CD4-positive, alpha-beta memory T cell (primary cell): ENCODE measurements at regions not wholly inside any gene's neighbourhood (a gene's known extent, or its start where the extent isn't known, plus 50 kb on each side); places are given as distances from the start of the nearest gene placed in this dataset.
"Not testable (repeated sequence)": the region's sequence is repeated elsewhere in the genome, so short reads cannot be mapped to it uniquely, and the experiment has no call there.

Experiments
- CTCF ChIA-PET: fragments of 350-600 bp; sonication (Branson Sonifier 250); formaldehyde crosslinking; loops from one replicate; lab custom pipeline; 2021; ENCODE audit warnings: inconsistent platforms; ENCODE audit not compliant: partially characterized antibody; lab: Charles Lee
- POLR2A ChIA-PET: fragments of 350-600 bp; sonication (Branson Sonifier 250); formaldehyde crosslinking; loops from one replicate; lab custom pipeline; 2021; ENCODE audit not compliant: partially characterized antibody; lab: Charles Lee
- DNase-seq, 5 donors: peaks; one replicate each; pipeline versions ENCODE4 v3.0.0 to v3.0.0-alpha.2; 2020 to 2022; ENCODE audit warnings: mixed read lengths in 1 of 5
- H3K27ac ChIP-seq: one replicate; pipeline ENCODE4 v1.7.0; 2013; ENCODE audit warnings: low read depth, low read length
- H3K27me3 ChIP-seq: 2 replicates; pipeline ENCODE4 v1.7.0; 2013; ENCODE audit warnings: mild to moderate bottlenecking, low read length, moderate library complexity; ENCODE audit not compliant: insufficient read depth
- H3K36me3 ChIP-seq: 2 replicates; pipeline ENCODE4 v1.7.0; 2013; ENCODE audit warnings: mild to moderate bottlenecking, low read length, moderate library complexity; ENCODE audit not compliant: insufficient read depth
- H3K4me1 ChIP-seq: 2 replicates; pipeline ENCODE4 v1.7.0; 2013; ENCODE audit warnings: mild to moderate bottlenecking, low read length, moderate library complexity; ENCODE audit not compliant: insufficient read depth
- H3K4me3 ChIP-seq, 2 donors: one replicate each; pipeline ENCODE4 v1.7.0; 2013; ENCODE audit warnings: low read length in 2 of 2, mild to moderate bottlenecking in 1 of 2
- H3K9me3 ChIP-seq, 2 donors: one replicate each; pipeline ENCODE4 v1.7.0; 2013; ENCODE audit warnings: low read length in 2 of 2, control low read depth in 1 of 2; ENCODE audit not compliant: control insufficient read depth in 1 of 2
- H3K27ac Mint-ChIP-seq, 7 donors: one replicate each; pipeline ENCODE4 v1.8.0; 2020 to 2021; ENCODE audit warnings: mixed read lengths in 7 of 7, mild to moderate bottlenecking in 6 of 7, inconsistent platforms in 3 of 7, moderate library complexity in 3 of 7
- H3K27me3 Mint-ChIP-seq, 2 donors: one replicate each; pipeline ENCODE4 v1.8.0; 2020 to 2021; ENCODE audit warnings: mixed read lengths in 2 of 2
- H3K36me3 Mint-ChIP-seq, 2 donors: one replicate each; pipeline ENCODE4 v1.8.0; 2020 to 2021; ENCODE audit warnings: mixed read lengths in 2 of 2, inconsistent platforms in 1 of 2, mild to moderate bottlenecking in 1 of 2
- H3K4me1 Mint-ChIP-seq, 4 donors: one replicate each; pipeline ENCODE4 v1.8.0; 2020 to 2021; ENCODE audit warnings: mixed read lengths in 4 of 4, mild to moderate bottlenecking in 1 of 4
- H3K4me3 Mint-ChIP-seq, 8 donors: one replicate each; pipeline ENCODE4 v1.8.0; 2020 to 2021; ENCODE audit warnings: mixed read lengths in 8 of 8, mild to moderate bottlenecking in 7 of 8, moderate library complexity in 6 of 8, inconsistent platforms in 3 of 8
- H3K9me3 Mint-ChIP-seq, 8 donors: one replicate each; pipeline ENCODE4 v1.8.0; 2020 to 2021; ENCODE audit warnings: mixed read lengths in 8 of 8, mild to moderate bottlenecking in 5 of 8, inconsistent platforms in 3 of 8, moderate library complexity in 1 of 8
- intact Hi-C: fragments of 100-400 bp; cut with micrococcal nuclease; formaldehyde crosslinking; loops from one replicate; pipeline ENCODE4 v1.15.1; 2023

GRCh38 chr1:121558034-121558433, 373.3 kb downstream of the SRGAP2C start:
- H3K4me3 Mint-ChIP-seq, result peak overlapping the region in 7 of 8 donors; percentile 65 to 80 (median 75)
- DNase-seq, H3K27me3 ChIP-seq, H3K9me3 Mint-ChIP-seq, POLR2A ChIA-PET, H3K36me3 ChIP-seq, CTCF ChIA-PET, H3K27me3 Mint-ChIP-seq, H3K9me3 ChIP-seq, H3K4me3 ChIP-seq, H3K27ac ChIP-seq, intact Hi-C loops: not testable (repeated sequence)
- H3K4me1 Mint-ChIP-seq, result peaks cover 24 to 54% (median 35%) of the 10 kb centered on the region in 4 donors
- peaks cover 19% of the 10 kb centered on the region for H3K4me1 ChIP-seq
- peaks cover 13 to 17% of the 10 kb centered on the region in 2 donors for H3K36me3 Mint-ChIP-seq
- H3K27ac Mint-ChIP-seq, result peak overlapping the region in 6 of 7 donors; percentile 45 to 93 (median 86)

DNA sequence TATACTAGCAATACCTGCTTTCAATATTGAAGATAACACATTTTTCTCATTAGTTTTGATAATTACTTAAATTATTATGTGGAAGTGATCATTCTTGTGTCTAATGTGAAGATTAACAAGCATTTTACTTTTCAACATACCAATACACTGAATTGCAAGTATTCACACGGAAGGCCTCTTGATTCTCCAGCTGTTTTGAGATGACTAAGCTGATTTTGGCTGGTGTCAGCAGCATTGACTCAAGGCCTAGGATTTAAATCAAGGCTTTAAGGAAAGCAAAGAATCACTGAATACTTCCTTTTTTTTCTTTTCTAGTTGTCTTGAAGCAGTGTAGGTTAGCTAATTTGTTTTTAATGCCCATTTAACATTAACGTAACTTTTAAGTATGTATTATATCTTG, 373.7 kb downstream of the SRGAP2C start:
- H3K9me3 Mint-ChIP-seq, result no peaks in the 10 kb centered on the region
- peak overlapping the region in 6 of 8 donors; percentile 65 to 80 (median 76) for H3K4me3 Mint-ChIP-seq
- no peaks in the 10 kb centered on the region for H3K27me3 Mint-ChIP-seq
- peaks cover 14% of the 10 kb centered on the region for H3K4me1 ChIP-seq
- no peaks in the 10 kb centered on the region for H3K36me3 ChIP-seq
- POLR2A ChIA-PET, result no interaction called here
- peaks cover 23 to 51% (median 33%) of the 10 kb centered on the region in 4 donors for H3K4me1 Mint-ChIP-seq
- CTCF ChIA-PET, result no interaction called here
- intact Hi-C loops, result no loop called here
- H3K27me3 ChIP-seq, result no peaks in the 10 kb centered on the region
- DNase-seq, result no peak
- H3K36me3 Mint-ChIP-seq, result peaks cover 13 to 20% of the 10 kb centered on the region in 2 donors
- no peak overlapping the region for H3K27ac ChIP-seq
- peak overlapping the region in 1 of 7 donors; percentile 93 for H3K27ac Mint-ChIP-seq
- no peak overlapping the region for H3K4me3 ChIP-seq
- no peaks in the 10 kb centered on the region for H3K9me3 ChIP-seq

DNA sequence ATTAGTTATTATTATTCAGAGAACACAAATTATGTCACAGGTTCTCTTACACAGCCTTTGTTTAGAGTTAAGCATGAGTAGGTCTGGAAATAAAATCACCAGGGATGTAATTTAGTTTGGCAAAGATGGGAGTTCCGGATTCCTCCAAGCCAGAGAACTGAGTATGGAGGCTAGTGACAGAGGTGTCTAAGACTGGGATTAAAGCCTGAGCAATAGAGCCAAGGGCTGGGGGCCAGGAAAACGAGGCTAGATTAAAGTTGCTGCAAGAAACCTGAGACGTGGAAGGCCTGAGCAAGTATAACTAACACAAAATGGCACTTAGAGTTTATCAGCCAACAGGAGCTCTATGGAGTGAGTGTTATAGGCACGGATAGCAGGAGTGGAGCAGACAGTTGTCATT, 381.6 kb downstream of the SRGAP2C start:
- Histone ChIP-seq H3K27ac (no peak overlapping the region), H3K27me3 (no peaks in the 10 kb centered on the region), H3K4me1 (peaks cover 15% of the 10 kb centered on the region), H3K36me3 (no peaks in the 10 kb centered on the region), H3K9me3 (no peaks in the 10 kb centered on the region), H3K4me3 (no peak overlapping the region)
- POLR2A ChIA-PET, result interaction anchor here (1.1 kb wide), 1 partner anchor 30 kb away, joined by 3 read pairs; no protein-coding TSS in a partner anchor
- no peak for DNase-seq
- peaks cover 0 to 4% (median 0%) of the 10 kb centered on the region in 8 donors for H3K9me3 Mint-ChIP-seq
- peak overlapping the region in 1 of 7 donors; percentile 39 for H3K27ac Mint-ChIP-seq
- no peaks in the 10 kb centered on the region for H3K27me3 Mint-ChIP-seq
- peaks cover 18 to 35% of the 10 kb centered on the region in 2 donors for H3K36me3 Mint-ChIP-seq
- intact Hi-C loops, result no loop called here
- H3K4me1 Mint-ChIP-seq, result peaks cover 17 to 35% (median 26%) of the 10 kb centered on the region in 4 donors
- CTCF ChIA-PET, result no interaction called here
- no peak overlapping the region for H3K4me3 Mint-ChIP-seq

DNA sequence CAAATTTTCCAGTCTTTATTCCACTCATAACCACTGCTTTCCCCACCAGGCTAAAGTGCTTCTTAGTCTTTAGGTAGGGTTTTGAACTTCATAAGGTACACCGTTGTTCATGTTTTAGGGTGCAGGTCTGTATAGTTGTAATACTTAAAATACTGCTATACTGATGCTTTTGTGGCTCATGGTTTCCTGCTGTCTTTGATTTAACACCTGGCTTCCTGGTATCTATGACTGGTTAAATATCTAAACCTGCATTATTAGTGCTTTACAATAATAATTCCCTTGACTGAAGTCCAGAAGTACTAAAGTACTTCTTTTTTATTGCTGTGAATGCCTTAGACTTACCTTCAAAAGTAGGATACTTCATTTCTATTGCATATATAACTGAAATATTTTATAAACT, 384.7 kb downstream of the SRGAP2C start:
- no peaks in the 10 kb centered on the region for H3K27me3 ChIP-seq
- peak overlapping the region in 4 of 8 donors; percentile 38 to 58 (median 53) for H3K4me3 Mint-ChIP-seq
- ChIA-PET POLR2A (no interaction called here), CTCF (no interaction called here)
- H3K4me3 ChIP-seq, result no peak overlapping the region
- no peaks in the 10 kb centered on the region for H3K9me3 ChIP-seq
- peak in 1 of 5 donors; percentile 14 for DNase-seq
- intact Hi-C loops, result no loop called here
- H3K36me3 Mint-ChIP-seq, result peaks cover 17 to 33% of the 10 kb centered on the region in 2 donors
- peaks cover 15% of the 10 kb centered on the region for H3K4me1 ChIP-seq
- no peaks in the 10 kb centered on the region for H3K36me3 ChIP-seq
- H3K9me3 Mint-ChIP-seq, result peaks cover 0 to 4% (median 0%) of the 10 kb centered on the region in 8 donors
- no peak overlapping the region for H3K27ac ChIP-seq
- H3K27ac Mint-ChIP-seq, result peak overlapping the region in 3 of 7 donors; percentile 31 to 81 (median 51)
- peaks cover 13 to 30% (median 21%) of the 10 kb centered on the region in 4 donors for H3K4me1 Mint-ChIP-seq
- no peaks in the 10 kb centered on the region for H3K27me3 Mint-ChIP-seq

GRCh38 chr1:121573881-121574504, 389.2 kb downstream of the SRGAP2C start:
- intact Hi-C loops, result loop anchor here (1.0 kb wide), 1 partner anchor 12 kb away; no protein-coding TSS in a partner anchor

GRCh38 chr1:121574505-121574899, 389.7 kb downstream of the SRGAP2C start:
- H3K27me3 Mint-ChIP-seq, H3K27me3 ChIP-seq, H3K36me3 ChIP-seq, DNase-seq, H3K27ac ChIP-seq, POLR2A ChIA-PET, H3K4me3 Mint-ChIP-seq, H3K9me3 ChIP-seq, H3K4me1 ChIP-seq, H3K4me1 Mint-ChIP-seq, H3K27ac Mint-ChIP-seq, H3K4me3 ChIP-seq, CTCF ChIA-PET, intact Hi-C loops: not testable (repeated sequence)
- H3K9me3 Mint-ChIP-seq, result peaks cover 0 to 21% (median 13%) of the 10 kb centered on the region in 8 donors
- peaks cover 24 to 35% of the 10 kb centered on the region in 2 donors for H3K36me3 Mint-ChIP-seq

More at GRCh38 chr1:121573881-121574504, 389.2 kb downstream of the SRGAP2C start:
- Mint-ChIP-seq H3K9me3 (peaks cover 0 to 19% (median 11%) of the 10 kb centered on the region in 8 donors), H3K36me3 (peaks cover 27 to 36% of the 10 kb centered on the region in 2 donors)
- H3K27ac ChIP-seq, H3K36me3 ChIP-seq, H3K27ac Mint-ChIP-seq, H3K9me3 ChIP-seq, H3K4me1 Mint-ChIP-seq, H3K4me1 ChIP-seq, DNase-seq, POLR2A ChIA-PET, H3K4me3 Mint-ChIP-seq, CTCF ChIA-PET, H3K4me3 ChIP-seq, H3K27me3 ChIP-seq, H3K27me3 Mint-ChIP-seq: not testable (repeated sequence)

GRCh38 chr1:121582898-121583297, 398.1 kb downstream of the SRGAP2C start:
- CTCF ChIA-PET, POLR2A ChIA-PET, H3K27me3 Mint-ChIP-seq, intact Hi-C loops, H3K27ac ChIP-seq, DNase-seq, H3K36me3 ChIP-seq, H3K9me3 ChIP-seq, H3K4me3 ChIP-seq, H3K27me3 ChIP-seq: not testable (repeated sequence)
- Mint-ChIP-seq H3K4me3 (peak overlapping the region in 2 of 8 donors; percentile 21 to 25), H3K36me3 (peaks cover 58 to 64% of the 10 kb centered on the region in 2 donors), H3K4me1 (peaks cover 22 to 36% (median 26%) of the 10 kb centered on the region in 4 donors), H3K27ac (peak overlapping the region in 1 of 7 donors; percentile 3), H3K9me3 (peaks cover 8 to 73% (median 57%) of the 10 kb centered on the region in 8 donors)
- H3K4me1 ChIP-seq, result peaks cover 23% of the 10 kb centered on the region
